Gastrocnemius medialis (tissue), 4 donors: ENCODE measurements at regions not wholly inside any gene's neighbourhood (a gene's known extent, or its start where the extent isn't known, plus 50 kb on each side); places are given as distances from the start of the nearest gene placed in this dataset.

Source experiments
- ATAC-seq, 2 donors: fragments of 150-250 bp; one replicate each; pipeline ENCODE4 v1.9.1; 2016
- DNase-seq, 2 donors: peaks; one replicate each; pipeline ENCODE4 v3.0.0-alpha.2; 2019
- H3K27ac ChIP-seq, 4 donors: fragments of 200-600 bp; sonication (generic); 1 replicate in 1 of 4; 2 replicates in 3 of 4; pipeline ENCODE4 v1.5.1; 2016 to 2018; ENCODE audit warnings: mild to moderate bottlenecking in 2 of 4, moderate library complexity in 1 of 4
- H3K27me3 ChIP-seq, 3 donors: fragments of 200-600 bp; sonication (generic) in 2 of 3; 1 replicate in 1 of 3; 2 replicates in 2 of 3; pipeline versions ENCODE4 v1.5.1 to v1.6.0; 2016 to 2019; ENCODE audit warnings: mild to moderate bottlenecking in 1 of 3, moderate library complexity in 1 of 3
- H3K36me3 ChIP-seq, 2 donors: fragments of 200-600 bp; sonication (generic) in 1 of 2; one replicate each; pipeline ENCODE4 v1.5.1; 2017 to 2018
- H3K4me1 ChIP-seq, 2 donors: fragments of 200-600 bp; sonication (generic) in 1 of 2; one replicate each; pipeline ENCODE4 v1.5.1; 2016 to 2017; ENCODE audit warnings: mild to moderate bottlenecking in 2 of 2
- H3K4me3 ChIP-seq, 4 donors: fragments of 200-600 bp; sonication (generic) in 3 of 4; 1 replicate in 1 of 4; 2 replicates in 3 of 4; pipeline ENCODE4 v1.5.1; 2016 to 2019; ENCODE audit warnings: mild to moderate bottlenecking in 2 of 4
- H3K9me3 ChIP-seq, 3 donors: fragments of 200-600 bp; sonication (generic) in 2 of 3; 1 replicate in 1 of 3; 2 replicates in 2 of 3; pipeline ENCODE4 v1.5.1; 2016 to 2019
- POLR2A ChIP-seq, 2 donors: fragments of 450-650 bp; IDR thresholded peaks; one replicate each; pipeline ENCODE4 v1.6.1; 2017; ENCODE audit warnings: antibody characterized with exemption in 2 of 2, mild to moderate bottlenecking in 2 of 2, moderate library complexity in 2 of 2
- in situ Hi-C, 4 donors: fragments of 200-750 bp; cut with MboI; loops; one replicate each; pipeline versions ENCODE4 v1.15.0 to v1.8.0; 2017; ENCODE audit warnings: low sequenced_read_pairs in 4 of 4
- intact Hi-C: fragments of 100-400 bp; cut with DNase I; formaldehyde crosslinking; loops from one replicate; pipeline ENCODE4 v1.15.1; 2023; ENCODE audit warnings: low total_unique reads
- TF ChIP-seq, protein P1 (sequence below), 5 experiments: fragments of 450-650 bp in 3 of 5; fragments of 200-600 bp in 2 of 5; sonication (generic) in 2 of 5; IDR thresholded peaks in 4 of 5; conservative IDR thresholded peaks in 1 of 5; 1 replicate in 4 of 5; 2 replicates in 1 of 5; pipeline ENCODE4 v1.5.1; 2016 to 2019; ENCODE audit warnings: antibody characterized with exemption in 5 of 5, mild to moderate bottlenecking in 3 of 5, moderate library complexity in 3 of 5

DNA sequence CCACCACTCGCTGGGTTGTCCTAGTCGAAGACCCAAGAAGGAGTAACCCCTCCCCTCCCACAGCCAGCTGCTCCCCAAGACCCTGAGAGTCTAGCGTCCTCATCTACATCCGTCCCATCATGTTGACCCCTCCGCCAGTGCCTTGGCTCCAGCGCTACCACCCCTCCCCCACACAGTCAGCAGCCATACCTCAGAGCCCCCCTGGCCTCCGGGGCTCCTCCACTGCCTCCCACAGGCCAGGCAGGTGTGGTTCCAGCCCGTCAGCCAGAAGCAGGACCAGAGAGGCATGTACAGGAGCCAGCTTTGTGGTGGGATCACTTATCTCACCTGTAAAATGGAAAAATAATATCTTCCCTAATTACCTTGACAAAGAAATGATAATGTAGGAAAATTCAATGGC lies 51.5 kb upstream of the PHF21B start:
- DNase-seq: no peak
- H3K27me3 ChIP-seq: peaks cover 0 to 4% (median 0%) of the 10 kb centered on the region in 3 donors
- no peak for ATAC-seq
- H3K9me3 ChIP-seq: no peaks in the 10 kb centered on the region
- in situ Hi-C loops: no loop called here
- H3K27ac ChIP-seq: no peak overlapping the region
- no peaks in the 10 kb centered on the region for H3K36me3 ChIP-seq
- intact Hi-C loops: no loop called here
- H3K4me1 ChIP-seq: no peaks in the 10 kb centered on the region
- no peak overlapping the region for H3K4me3 ChIP-seq
- no peak for TF ChIP-seq POLR2A (IDR thresholded peaks at IDR 0.05)
- TF ChIP-seq, protein P1, sequence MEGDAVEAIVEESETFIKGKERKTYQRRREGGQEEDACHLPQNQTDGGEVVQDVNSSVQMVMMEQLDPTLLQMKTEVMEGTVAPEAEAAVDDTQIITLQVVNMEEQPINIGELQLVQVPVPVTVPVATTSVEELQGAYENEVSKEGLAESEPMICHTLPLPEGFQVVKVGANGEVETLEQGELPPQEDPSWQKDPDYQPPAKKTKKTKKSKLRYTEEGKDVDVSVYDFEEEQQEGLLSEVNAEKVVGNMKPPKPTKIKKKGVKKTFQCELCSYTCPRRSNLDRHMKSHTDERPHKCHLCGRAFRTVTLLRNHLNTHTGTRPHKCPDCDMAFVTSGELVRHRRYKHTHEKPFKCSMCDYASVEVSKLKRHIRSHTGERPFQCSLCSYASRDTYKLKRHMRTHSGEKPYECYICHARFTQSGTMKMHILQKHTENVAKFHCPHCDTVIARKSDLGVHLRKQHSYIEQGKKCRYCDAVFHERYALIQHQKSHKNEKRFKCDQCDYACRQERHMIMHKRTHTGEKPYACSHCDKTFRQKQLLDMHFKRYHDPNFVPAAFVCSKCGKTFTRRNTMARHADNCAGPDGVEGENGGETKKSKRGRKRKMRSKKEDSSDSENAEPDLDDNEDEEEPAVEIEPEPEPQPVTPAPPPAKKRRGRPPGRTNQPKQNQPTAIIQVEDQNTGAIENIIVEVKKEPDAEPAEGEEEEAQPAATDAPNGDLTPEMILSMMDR (IDR thresholded peaks at IDR 0.05 in 4 of 5, conservative IDR thresholded peaks at IDR 0.05 in 1 of 5): no peak

DNA sequence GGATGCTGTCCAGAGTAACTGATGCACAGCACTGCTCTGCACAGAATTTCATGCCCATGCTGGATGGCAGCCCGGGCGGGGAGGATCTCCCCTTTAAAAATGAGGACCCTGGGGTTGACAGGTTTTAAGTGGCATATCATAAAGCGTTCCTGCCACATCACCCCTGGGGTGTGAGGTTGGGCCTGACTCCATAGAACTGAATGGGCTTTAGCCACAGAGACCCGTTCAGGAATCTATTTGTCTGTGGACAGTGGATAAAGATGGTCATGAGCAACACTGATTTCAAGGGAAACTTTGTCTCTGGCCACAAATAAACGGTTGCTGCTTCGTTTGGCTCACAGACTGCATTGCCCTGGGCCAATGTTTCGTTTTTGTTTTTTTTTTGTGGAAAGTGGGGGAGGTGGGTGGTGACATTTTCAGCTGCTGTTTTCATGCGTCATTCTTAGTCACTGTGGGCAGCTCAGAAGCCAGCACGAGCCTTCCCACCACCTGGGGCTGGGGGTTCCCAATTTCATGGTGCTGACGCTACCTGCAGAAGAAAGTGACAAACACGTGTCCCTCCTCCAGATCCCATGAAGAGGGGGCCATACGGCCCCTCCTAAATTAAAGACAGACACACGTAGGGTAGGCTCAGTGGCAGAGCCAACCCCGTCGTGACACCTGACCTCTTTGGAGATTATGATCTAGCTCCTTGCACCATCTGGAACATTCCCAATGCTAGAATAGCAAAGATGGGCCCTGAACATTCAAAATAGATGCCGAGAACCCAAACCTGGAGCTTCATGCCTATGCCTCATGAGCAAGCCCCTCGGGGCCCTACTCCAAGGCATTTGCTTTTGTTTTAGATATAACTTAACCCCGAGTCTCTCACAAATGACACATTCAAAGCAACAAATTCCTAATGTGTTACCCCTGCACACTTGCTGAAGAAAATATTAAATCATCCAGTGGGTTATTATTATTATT lies 54.8 kb upstream of the PHF21B start:
- no peak for TF ChIP-seq POLR2A (IDR thresholded peaks at IDR 0.05)
- TF ChIP-seq, protein P1 (IDR thresholded peaks at IDR 0.05 in 4 of 5, conservative IDR thresholded peaks at IDR 0.05 in 1 of 5): no peak
- no peak for DNase-seq
- peaks cover 0 to 3% (median 0%) of the 10 kb centered on the region in 3 donors for H3K27me3 ChIP-seq
- no peak for ATAC-seq
- no peaks in the 10 kb centered on the region for H3K9me3 ChIP-seq
- intact Hi-C loops (no loop called here), in situ Hi-C loops (no loop called here)
- no peak overlapping the region for H3K4me3 ChIP-seq
- H3K36me3 ChIP-seq: no peaks in the 10 kb centered on the region
- no peak overlapping the region for H3K27ac ChIP-seq
- no peaks in the 10 kb centered on the region for H3K4me1 ChIP-seq

DNA sequence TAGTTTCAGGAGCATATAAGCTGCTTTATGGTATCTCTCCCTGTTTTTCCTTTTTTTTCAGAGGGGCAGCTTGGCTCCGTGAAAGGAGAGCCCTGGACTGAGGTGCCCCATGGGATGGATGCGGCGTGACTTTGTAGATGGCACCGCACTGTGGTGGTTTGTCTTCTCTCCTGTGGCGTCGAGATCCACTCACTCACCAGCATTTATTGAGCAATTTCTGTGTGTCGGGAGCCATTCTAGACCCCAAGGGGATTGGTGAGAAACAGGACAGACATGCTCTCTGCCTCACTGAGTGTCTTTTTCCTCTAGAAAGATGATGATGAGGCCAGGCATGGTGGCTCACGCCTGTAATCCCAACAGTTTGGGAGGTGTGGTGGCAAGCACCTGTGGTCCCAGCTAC lies 55.9 kb upstream of the PHF21B start:
- ATAC-seq (no peak), DNase-seq (no peak)
- in situ Hi-C loops: no loop called here
- Histone ChIP-seq H3K36me3 (no peaks in the 10 kb centered on the region), H3K27ac (no peak overlapping the region), H3K4me1 (no peaks in the 10 kb centered on the region), H3K27me3 (peaks cover 0 to 3% (median 0%) of the 10 kb centered on the region in 3 donors), H3K4me3 (no peak overlapping the region), H3K9me3 (no peaks in the 10 kb centered on the region)
- intact Hi-C loops: no loop called here
- no peak for TF ChIP-seq POLR2A (IDR thresholded peaks at IDR 0.05)
- TF ChIP-seq, protein P1 (IDR thresholded peaks at IDR 0.05 in 4 of 5, conservative IDR thresholded peaks at IDR 0.05 in 1 of 5): no peak

DNA sequence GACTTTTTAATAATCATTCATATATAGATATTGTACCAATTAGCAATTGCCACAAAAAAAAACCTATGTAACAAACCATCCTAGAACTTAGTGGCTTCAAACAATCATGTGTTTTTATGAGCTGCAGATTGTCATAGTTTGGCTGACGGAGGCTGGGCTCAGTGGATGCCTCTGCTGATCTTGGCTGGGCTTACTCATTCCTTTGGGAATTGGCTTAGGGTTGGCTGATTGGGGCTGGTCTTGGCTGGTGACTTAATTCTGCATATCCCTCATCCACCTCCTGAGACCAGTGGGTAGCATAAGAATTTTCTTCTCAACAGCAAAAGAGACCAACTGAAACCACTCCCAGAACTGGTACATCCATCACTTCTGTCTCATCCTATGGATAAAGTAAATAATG lies 57.9 kb upstream of the PHF21B start:
- Histone ChIP-seq H3K27me3 (peaks cover 5 to 10% (median 9%) of the 10 kb centered on the region in 3 donors), H3K9me3 (no peaks in the 10 kb centered on the region), H3K4me3 (no peak overlapping the region), H3K27ac (no peak overlapping the region), H3K36me3 (no peaks in the 10 kb centered on the region), H3K4me1 (no peaks in the 10 kb centered on the region)
- DNase-seq: no peak
- intact Hi-C loops (no loop called here), in situ Hi-C loops (no loop called here)
- TF ChIP-seq POLR2A (IDR thresholded peaks at IDR 0.05): no peak
- TF ChIP-seq, protein P1 (IDR thresholded peaks at IDR 0.05 in 4 of 5, conservative IDR thresholded peaks at IDR 0.05 in 1 of 5): no peak
- ATAC-seq: no peak
